ENCODE measurements at regions not wholly inside any gene's neighbourhood (a gene's known extent, or its start where the extent isn't known, plus 50 kb on each side); places are given as distances from the start of the nearest gene placed in this dataset.

DNA sequence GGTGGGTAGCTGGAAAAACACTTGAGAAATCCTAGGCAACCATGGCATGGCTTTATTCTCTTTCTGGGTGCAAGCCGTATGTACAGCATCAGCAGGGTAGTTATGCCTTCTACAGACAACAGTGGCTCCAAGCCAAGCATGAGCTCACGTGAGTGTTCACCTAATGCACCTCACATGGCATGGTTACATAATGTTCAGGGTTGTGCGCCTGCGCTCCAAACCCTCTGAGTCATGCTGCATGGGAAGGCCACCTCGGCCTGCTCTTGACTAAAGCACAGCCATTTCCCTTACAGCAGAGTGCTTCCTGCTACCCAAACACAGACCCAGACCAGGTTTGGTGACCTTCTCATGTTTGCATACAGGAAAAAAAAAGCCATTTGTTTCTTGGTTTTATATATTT, 96.2 kb downstream of the VIP start:
- Histone ChIP-seq H2AK5ac (ENCODE audit: low read depth, low read length) (no peak overlapping the region), H3K4me3 (ENCODE audit: insufficient read depth, low read depth, low read length) (no peak overlapping the region), H2BK120ac (ENCODE audit: low read depth, low read length) (no peak overlapping the region), H3K9me1 (ENCODE audit: insufficient read depth, low read length) (no peaks in the 10 kb centered on the region), H3K79me1 (ENCODE audit: low read depth in 1 of 2, low read length in 2 of 2) (no peaks in the 10 kb centered on the region), H4K8ac (ENCODE audit: low read depth in 2 of 2, low read length in 2 of 2) (no peak overlapping the region), H2AFZ (replicated peaks; ENCODE audit: low read length, poor library complexity) (no peak overlapping the region), H3K23ac (ENCODE audit: low read depth, low read length) (no peak overlapping the region), H3K9ac (ENCODE audit: low read depth, low read length) (no peak overlapping the region), H2AK9ac (replicated peaks; ENCODE audit: low read depth, low read length, poor library complexity) (no peak overlapping the region), H2BK5ac (ENCODE audit: low read depth, low read length, poor library complexity, severe bottlenecking) (no peak overlapping the region), H2BK15ac (ENCODE audit: low read depth, low read length) (no peak overlapping the region), H4K5ac (ENCODE audit: low read depth, low read length) (no peak overlapping the region), H3K4me2 (ENCODE audit: low read depth, low read length) (no peak overlapping the region), H3K4ac (ENCODE audit: low read depth, low read length) (no peak overlapping the region), H3K36me3 (ENCODE audit: control insufficient read depth, insufficient read depth, low read length) (no peaks in the 10 kb centered on the region), H3K56ac (ENCODE audit: extremely low read depth, insufficient read depth, low read length) (no peak overlapping the region), H3K18ac (ENCODE audit: low read depth, low read length) (no peak overlapping the region), H3K27me3 (ENCODE audit: control insufficient read depth, insufficient read depth, low read length) (no peaks in the 10 kb centered on the region; the same call in 1 of the 2 replicates), H3K27ac (ENCODE audit: insufficient read depth, low read length) (no peak overlapping the region), H3K4me1 (ENCODE audit: control insufficient read depth, insufficient read depth, low read length) (no peaks in the 10 kb centered on the region), H4K91ac (ENCODE audit: insufficient read depth, low read depth, low read length) (no peak overlapping the region), H4K20me1 (ENCODE audit: insufficient read depth, low read length) (no peaks in the 10 kb centered on the region), H3K14ac (replicated peaks; ENCODE audit: low read depth, low read length) (no peak overlapping the region), H3K9me3 (ENCODE audit: control insufficient read depth, insufficient read depth, low read length) (no peaks in the 10 kb centered on the region), H2BK20ac (ENCODE audit: low read depth, low read length) (no peak overlapping the region)
- no TSS peak for BruUV-seq (replicated peaks)
- WGBS, 2 experiments (ENCODE audit: extremely low coverage in 2 of 2, insufficient read length in 1 of 2), result 54% methylated on average over 2 of the region's 5 CpGs; no CpG with 5 or more reads in 1 of the 2 experiments
- DNase-seq (no peak), ATAC-seq (ENCODE audit: low read depth) (no peak)
- intact Hi-C loops (cut with micrococcal nuclease), result loop anchor here (5.0 kb wide), 1 partner anchor 40 kb away; no protein-coding TSS in a partner anchor
- ChIA-PET POLR2A (ENCODE audit: unreplicated experiment) (no interaction called here), CTCF (no interaction called here)
- in situ Hi-C loops (cut with MboI; ENCODE audit: low sequenced_read_pairs), result no loop called here
- TF ChIP-seq POLR2A (IDR thresholded peaks at IDR 0.05; ENCODE audit: low read depth, low read length), result no peak
- dilution Hi-C loops (cut with HindIII; ENCODE audit: low sequenced_read_pairs, unreplicated experiment), result no loop called here
